SK-N-MC (cell line): ENCODE measurements at regions not wholly inside any gene's neighbourhood (a gene's known extent, or its start where the extent isn't known, plus 50 kb on each side); places are given as distances from the start of the nearest gene placed in this dataset.
"Not testable (repeated sequence)": the region's sequence is repeated elsewhere in the genome, so short reads cannot be mapped to it uniquely, and the experiment has no call there.

Source experiments
- EZH2 ChIP-seq: fragments of 200-600 bp; sonication (generic); IDR thresholded peaks from one replicate; pipeline ENCODE4 v1.6.1; 2017; ENCODE audit warnings: antibody characterized with exemption
- FOXP2 ChIP-seq: optimal IDR thresholded peaks from 2 replicates; pipeline ENCODE3; 2011; ENCODE audit warnings: mild to moderate bottlenecking, moderate library complexity; ENCODE audit not compliant: insufficient read depth; ENCODE audit errors: extremely low read length, control extremely low read depth
- POLR2AphosphoS5 ChIP-seq: IDR thresholded peaks from 2 replicates; pipeline ENCODE4 v1.6.1; 2012; ENCODE audit warnings: mild to moderate bottlenecking, low read depth, low read length, borderline replicate concordance

DNA sequence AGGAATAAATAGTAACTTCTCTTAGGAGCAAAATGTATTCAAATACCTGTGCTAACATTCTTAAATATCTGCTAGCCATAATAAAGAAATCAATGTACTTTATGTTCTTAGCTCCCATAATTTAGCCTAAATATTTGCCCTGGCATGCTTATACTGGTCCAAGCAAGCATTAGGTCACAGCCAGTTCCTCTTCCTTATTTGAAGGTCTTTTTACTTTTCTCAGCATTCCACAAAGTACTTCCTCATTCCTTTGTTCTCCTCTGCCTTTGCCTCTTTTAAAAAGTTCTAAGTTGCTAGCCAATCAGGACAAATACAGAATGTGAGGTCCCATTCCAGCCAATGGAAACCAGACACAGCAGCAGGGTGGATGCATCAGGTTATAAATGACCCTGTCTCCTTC, 102.9 kb upstream of the INTU start:
- not testable (repeated sequence) for TF ChIP-seq POLR2AphosphoS5, EZH2, FOXP2
